ENCODE measurements at regions not wholly inside any gene's neighbourhood (a gene's known extent, or its start where the extent isn't known, plus 50 kb on each side); places are given as distances from the start of the nearest gene placed in this dataset.
A peak's percentile ranks its signal among the peaks of the same experiment; 100 is the strongest.

- no peak for DNase-seq (ENCODE audit: low read depth in 2 of 2)
These were observed 203.8 kb upstream of the SOX1 start for GRCh38 chr13:111862836-111863815.

GRCh38 chr13:111864566-111864965 is 202.4 kb upstream of the SOX1 start:
- DNase-seq (ENCODE audit: low read depth in 2 of 2) = no peak

DNA sequence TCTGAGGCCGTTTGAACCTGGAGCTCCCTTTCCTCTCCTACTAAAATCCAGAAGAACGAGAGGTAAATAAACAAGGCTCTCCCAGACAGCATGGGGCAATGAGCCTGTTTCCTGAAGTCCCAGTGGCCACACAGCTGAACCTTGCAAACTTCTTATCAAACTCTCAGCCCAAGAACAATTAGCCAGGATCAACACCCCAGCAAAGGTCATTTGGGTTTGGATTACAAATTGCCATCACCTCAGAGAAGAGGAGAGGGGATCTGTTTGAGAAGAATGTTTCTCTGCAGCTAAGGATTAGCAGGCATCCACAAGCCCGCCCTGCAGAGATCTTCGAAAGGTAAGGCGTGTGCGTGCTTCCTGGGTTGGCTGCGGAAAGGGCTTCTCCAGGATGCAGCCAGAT is 201.9 kb upstream of the SOX1 start:
- no peak for DNase-seq (ENCODE audit: low read depth in 2 of 2)

- no peak for DNase-seq (ENCODE audit: low read depth in 2 of 2)
These were observed 201.1 kb upstream of the SOX1 start for GRCh38 chr13:111865826-111866225.

- no peak for DNase-seq (ENCODE audit: low read depth in 2 of 2)
These were observed 200.2 kb upstream of the SOX1 start for GRCh38 chr13:111866731-111867245.

GRCh38 chr13:111867657-111868056 is 199.3 kb upstream of the SOX1 start:
- DNase-seq (ENCODE audit: low read depth in 2 of 2) = no peak

- DNase-seq (ENCODE audit: low read depth in 2 of 2) = no peak
These were observed 198.2 kb upstream of the SOX1 start for GRCh38 chr13:111868716-111869115.

- DNase-seq (ENCODE audit: low read depth in 2 of 2) = no peak
These were observed 194.3 kb upstream of the SOX1 start for GRCh38 chr13:111872475-111873150.

DNA sequence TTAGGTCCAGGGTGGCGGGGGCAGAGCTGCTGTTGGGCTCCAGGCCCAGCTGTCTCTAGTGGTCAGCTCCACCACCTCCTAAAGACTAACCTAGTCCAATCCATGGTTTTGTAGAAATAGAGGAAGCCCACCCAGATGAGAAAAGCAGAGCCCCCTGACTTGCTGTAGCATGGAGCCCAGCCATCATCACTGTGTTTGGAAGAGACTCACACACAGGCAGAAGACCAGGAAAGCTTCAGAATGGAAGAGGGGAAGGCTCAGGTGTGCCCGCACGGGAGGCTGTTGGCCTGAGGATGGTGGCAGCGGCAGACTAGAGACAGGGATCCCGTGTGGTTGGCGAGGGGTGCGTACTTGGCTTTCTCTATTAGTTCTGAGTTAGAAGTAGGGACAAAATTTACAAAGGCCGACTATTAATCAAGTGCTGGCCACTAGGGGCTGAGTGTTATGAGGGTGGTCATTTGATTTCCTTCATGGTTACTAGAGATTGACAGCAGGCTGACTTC is 193.2 kb upstream of the SOX1 start:
- no peak for DNase-seq (ENCODE audit: low read depth in 2 of 2)

- no peak for DNase-seq (ENCODE audit: low read depth in 2 of 2)
These were observed 192.0 kb upstream of the SOX1 start for GRCh38 chr13:111874981-111875380.

GRCh38 chr13:111875915-111876314 is 191.0 kb upstream of the SOX1 start:
- DNase-seq (ENCODE audit: low read depth in 2 of 2) = no peak

GRCh38 chr13:111876506-111876905 is 190.4 kb upstream of the SOX1 start:
- no peak for DNase-seq (ENCODE audit: low read depth in 2 of 2)

DNA sequence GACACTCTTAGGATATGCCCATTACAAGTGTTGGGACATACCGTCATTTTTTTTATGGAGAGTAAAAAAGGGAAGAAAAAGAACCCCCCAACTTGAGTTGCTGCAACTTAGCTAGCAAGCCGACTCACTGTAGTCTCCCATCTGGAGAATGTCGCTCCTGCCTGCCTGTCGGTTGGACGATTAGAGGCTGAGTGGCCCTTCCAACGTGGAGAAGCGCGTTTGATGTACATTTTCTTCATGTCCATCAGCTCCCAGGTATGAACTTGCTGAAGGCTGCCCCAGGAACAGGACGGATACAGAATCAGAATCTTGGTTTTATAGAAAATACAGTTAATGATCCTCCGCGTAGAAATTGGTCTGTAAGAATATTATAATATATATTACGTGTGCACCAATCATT is 189.0 kb upstream of the SOX1 start:
- DNase-seq (ENCODE audit: low read depth in 2 of 2) = no peak

DNA sequence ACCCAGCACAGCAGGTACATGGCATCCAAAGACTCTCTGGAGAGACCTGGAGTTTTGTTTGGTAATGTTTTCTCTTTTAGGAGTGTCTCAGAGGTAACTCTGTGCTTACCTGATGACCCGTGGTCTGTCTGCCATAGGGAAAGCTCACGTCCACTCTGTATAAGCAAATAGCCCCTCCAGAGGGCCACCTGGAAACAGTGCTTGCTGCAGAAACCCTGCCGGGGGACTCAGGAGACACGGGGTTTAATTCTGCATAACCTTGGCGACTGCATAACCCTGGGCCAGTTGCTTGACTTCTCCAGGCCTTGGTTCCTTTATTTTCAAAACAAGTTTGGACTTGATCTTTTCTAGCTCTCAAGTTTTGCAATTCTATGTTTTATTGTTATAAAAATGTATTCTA is 187.2 kb upstream of the SOX1 start:
- no peak for DNase-seq (ENCODE audit: low read depth in 2 of 2)

GRCh38 chr13:111880185-111880584 is 186.8 kb upstream of the SOX1 start:
- no peak for DNase-seq (ENCODE audit: low read depth in 2 of 2)

- DNase-seq (ENCODE audit: low read depth in 2 of 2) = no peak
These were observed 185.2 kb upstream of the SOX1 start for GRCh38 chr13:111881700-111882099.

- no peak for DNase-seq (ENCODE audit: low read depth in 2 of 2)
These were observed 184.6 kb upstream of the SOX1 start for GRCh38 chr13:111882351-111882750.

- DNase-seq (ENCODE audit: low read depth in 2 of 2) = no peak
These were observed 183.2 kb upstream of the SOX1 start for GRCh38 chr13:111883571-111884343.

- no peak for DNase-seq (ENCODE audit: low read depth in 2 of 2)
These were observed 180.6 kb upstream of the SOX1 start for GRCh38 chr13:111886217-111886945.

DNA sequence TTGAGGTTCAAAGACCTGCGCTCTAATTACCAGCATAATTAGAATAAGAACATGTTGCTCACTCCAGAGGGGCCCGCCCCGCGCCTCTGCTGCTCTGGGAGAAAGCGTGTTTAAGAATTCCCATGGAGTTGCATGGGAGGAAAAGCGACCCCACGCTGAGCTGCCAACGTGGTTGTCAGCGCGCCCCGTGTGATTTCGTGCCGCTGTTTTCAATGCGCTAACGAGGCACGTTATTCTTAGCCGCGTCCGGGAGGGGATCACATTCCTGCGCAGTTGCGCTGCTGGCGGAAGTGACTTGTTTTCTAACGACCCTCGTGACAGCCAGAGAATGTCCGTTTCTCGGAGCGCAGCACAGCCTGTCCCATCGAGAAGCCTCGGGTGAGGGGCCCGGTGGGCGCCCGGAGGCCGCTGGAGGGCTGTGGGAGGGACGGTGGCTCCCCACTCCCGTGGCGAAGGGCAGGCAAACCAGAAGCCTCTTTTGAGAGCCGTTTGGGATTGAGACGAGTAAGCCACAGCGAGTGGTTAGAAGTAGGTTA is 173.8 kb upstream of the SOX1 start:
- peak in 1 of 2 donors; percentile 10 for DNase-seq (ENCODE audit: low read depth in 2 of 2)
